IMR-90 (cell line): ENCODE measurements at regions not wholly inside any gene's neighbourhood (a gene's known extent, or its start where the extent isn't known, plus 50 kb on each side); places are given as distances from the start of the nearest gene placed in this dataset.

Source experiments
- ATAC-seq: fragments of 200-7000 bp; cut with Tn5 transposase; 2 replicates; pipeline ENCODE4 v1.9.1; 2020; ENCODE audit warnings: low read depth, mild to moderate bottlenecking, moderate library complexity
- BruUV-seq: library from RNA; stranded (reverse); fragments of 400-500 nt; replicated peaks from 2 replicates; lab custom pipeline; 2021; lab: Mats Ljungman, UMichigan
- CTCF ChIA-PET: fragments of 300-600 bp; formaldehyde crosslinking; extraction: SDS; loops from one replicate; lab custom pipeline; 2021; ENCODE audit warnings: antibody characterized with exemption; lab: Yijun Ruan, JAX
- POLR2A ChIA-PET: fragments of 300-600 bp; sonication (Branson Sonifier 250); formaldehyde crosslinking; loops from one replicate; lab custom pipeline; 2022; ENCODE audit warnings: antibody characterized with exemption; ENCODE audit not compliant: unreplicated experiment; lab: Charles Lee
- DNase-seq: peaks from one replicate; pipeline ENCODE4 v3.0.0; 2013
- H2AFZ ChIP-seq: replicated peaks from 2 replicates; pipeline ENCODE3; 2013; ENCODE audit warnings: low read length, mild to moderate bottlenecking; ENCODE audit not compliant: poor library complexity
- H2AK5ac ChIP-seq: 2 replicates; pipeline ENCODE4 v1.6.1; 2013; ENCODE audit warnings: low read depth, low read length, inconsistent platforms
- H2AK9ac ChIP-seq: replicated peaks from 2 replicates; pipeline ENCODE3; 2013; ENCODE audit warnings: mild to moderate bottlenecking, low read depth, low read length, moderate library complexity; ENCODE audit not compliant: poor library complexity
- H2BK120ac ChIP-seq: 2 replicates; pipeline ENCODE4 v1.6.1; 2013; ENCODE audit warnings: low read depth, low read length, inconsistent platforms
- H2BK15ac ChIP-seq: 3 replicates; pipeline ENCODE4 v1.6.1; 2013; ENCODE audit warnings: low read depth, low read length, inconsistent platforms
- H2BK20ac ChIP-seq: 2 replicates; pipeline ENCODE4 v1.6.1; 2013; ENCODE audit warnings: low read depth, mild to moderate bottlenecking, inconsistent platforms, low read length, moderate library complexity
- H2BK5ac ChIP-seq: 2 replicates; pipeline ENCODE4 v1.6.1; 2013; ENCODE audit warnings: mild to moderate bottlenecking, low read depth, low read length, inconsistent platforms; ENCODE audit not compliant: poor library complexity, severe bottlenecking
- H3K14ac ChIP-seq: replicated peaks from 2 replicates; pipeline ENCODE4 v1.6.1; 2013; ENCODE audit warnings: low read depth, low read length, inconsistent platforms
- H3K18ac ChIP-seq: 2 replicates; pipeline ENCODE4 v1.6.1; 2013; ENCODE audit warnings: low read depth, low read length, control low read depth
- H3K23ac ChIP-seq: 2 replicates; pipeline ENCODE4 v1.6.1; 2013; ENCODE audit warnings: low read depth, low read length, inconsistent platforms
- H3K27ac ChIP-seq: 2 replicates; pipeline ENCODE4 v1.5.1; 2013; ENCODE audit warnings: mild to moderate bottlenecking, control low read depth, low read length; ENCODE audit not compliant: insufficient read depth
- H3K27me3 ChIP-seq: 2 replicates; pipeline ENCODE4 v1.6.1; 2013; ENCODE audit warnings: low read length; ENCODE audit not compliant: control insufficient read depth, insufficient read depth
- H3K36me3 ChIP-seq: 2 replicates; pipeline ENCODE4 v1.6.1; 2013; ENCODE audit warnings: low read length, mixed read lengths; ENCODE audit not compliant: control insufficient read depth, insufficient read depth
- H3K4ac ChIP-seq: 2 replicates; pipeline ENCODE4 v1.6.1; 2013; ENCODE audit warnings: low read depth, low read length, inconsistent platforms
- H3K4me1 ChIP-seq: 2 replicates; pipeline ENCODE4 v1.6.1; 2013; ENCODE audit warnings: low read length, mixed read lengths; ENCODE audit not compliant: control insufficient read depth, insufficient read depth
- H3K4me2 ChIP-seq: 2 replicates; pipeline ENCODE4 v1.6.1; 2013; ENCODE audit warnings: low read depth, mild to moderate bottlenecking, control low read depth, low read length, moderate library complexity
- H3K4me3 ChIP-seq: 2 replicates; pipeline ENCODE4 v1.5.1; 2013; ENCODE audit warnings: low read depth, mild to moderate bottlenecking, control low read depth, low read length, moderate library complexity; ENCODE audit not compliant: insufficient read depth
- H3K56ac ChIP-seq: 2 replicates; pipeline ENCODE4 v1.6.1; 2013; ENCODE audit warnings: low read length, inconsistent platforms; ENCODE audit not compliant: insufficient read depth; ENCODE audit errors: extremely low read depth
- H3K79me1 ChIP-seq, 2 experiments: 2 replicates each; pipeline ENCODE4 v1.6.1; 2013; ENCODE audit warnings: low read length in 2 of 2, inconsistent platforms in 1 of 2, low read depth in 1 of 2
- H3K9ac ChIP-seq: 2 replicates; pipeline ENCODE4 v1.6.1; 2013; ENCODE audit warnings: low read depth, low read length, control low read depth
- H3K9me1 ChIP-seq: 2 replicates; pipeline ENCODE4 v1.6.1; 2013; ENCODE audit warnings: low read length, inconsistent platforms; ENCODE audit not compliant: insufficient read depth
- H3K9me3 ChIP-seq: 2 replicates; pipeline ENCODE4 v1.6.1; 2013; ENCODE audit warnings: low read length; ENCODE audit not compliant: control insufficient read depth, insufficient read depth
- H4K20me1 ChIP-seq: 2 replicates; pipeline ENCODE4 v1.6.1; 2013; ENCODE audit warnings: low read length, inconsistent platforms; ENCODE audit not compliant: insufficient read depth
- H4K5ac ChIP-seq: 2 replicates; pipeline ENCODE4 v1.6.1; 2013; ENCODE audit warnings: mild to moderate bottlenecking, low read depth, low read length, control low read depth
- H4K8ac ChIP-seq, 2 experiments: 2 replicates each; pipeline ENCODE4 v1.6.1; 2013; ENCODE audit warnings: low read depth in 2 of 2, low read length in 2 of 2, control low read depth in 1 of 2, inconsistent platforms in 1 of 2
- H4K91ac ChIP-seq: 2 replicates; pipeline ENCODE4 v1.6.1; 2013; ENCODE audit warnings: low read depth, low read length, inconsistent platforms; ENCODE audit not compliant: insufficient read depth
- BHLHE40 ChIP-seq: fragments of 150-350 bp; IDR thresholded peaks from 2 replicates; pipeline ENCODE4 v1.6.1; 2016; ENCODE audit warnings: mild to moderate bottlenecking, low read depth, low read length
- CEBPB ChIP-seq: IDR thresholded peaks from 2 replicates; pipeline ENCODE4 v1.6.1; 2012; ENCODE audit warnings: low read depth, low read length, improper control_type of control experiment
- CHD1 ChIP-seq: IDR thresholded peaks from 2 replicates; pipeline ENCODE4 v1.6.1; 2012; ENCODE audit warnings: low read depth, low read length, improper control_type of control experiment
- FOS ChIP-seq: fragments of 150-350 bp; IDR thresholded peaks from 2 replicates; pipeline ENCODE4 v1.6.1; 2016; ENCODE audit warnings: low read depth, low read length
- MAFK ChIP-seq: IDR thresholded peaks from 2 replicates; pipeline ENCODE4 v1.6.1; 2012; ENCODE audit warnings: low read depth, low read length, improper control_type of control experiment
- MAZ ChIP-seq: IDR thresholded peaks from 2 replicates; pipeline ENCODE4 v1.6.1; 2012; ENCODE audit warnings: low read depth, mild to moderate bottlenecking, low read length, improper control_type of control experiment, moderate library complexity, borderline replicate concordance
- MXI1 ChIP-seq: IDR thresholded peaks from 2 replicates; pipeline ENCODE4 v1.6.1; 2012; ENCODE audit warnings: low read depth, mild to moderate bottlenecking, low read length, moderate library complexity, borderline replicate concordance
- NFE2L2 ChIP-seq: fragments of 150-350 bp; IDR thresholded peaks from 2 replicates; pipeline ENCODE4 v1.6.1; 2016; ENCODE audit warnings: low read depth, mild to moderate bottlenecking, low read length
- POLR2A ChIP-seq: IDR thresholded peaks from 2 replicates; pipeline ENCODE4 v1.6.1; 2012; ENCODE audit warnings: mild to moderate bottlenecking, low read depth, low read length
- RAD21 ChIP-seq: IDR thresholded peaks from 2 replicates; pipeline ENCODE4 v1.6.1; 2012; ENCODE audit warnings: low read length, improper control_type of control experiment
- RCOR1 ChIP-seq: IDR thresholded peaks from 2 replicates; pipeline ENCODE4 v1.6.1; 2012; ENCODE audit warnings: mild to moderate bottlenecking, low read length, improper control_type of control experiment; ENCODE audit not compliant: insufficient replicate concordance
- RFX5 ChIP-seq: IDR thresholded peaks from 2 replicates; pipeline ENCODE4 v1.8.0; 2012; ENCODE audit warnings: low read depth, mild to moderate bottlenecking, low read length, moderate library complexity
- SMC3 ChIP-seq: fragments of 150-350 bp; IDR thresholded peaks from 2 replicates; pipeline ENCODE4 v1.6.1; 2016; ENCODE audit warnings: low read depth, mild to moderate bottlenecking, antibody characterized with exemption, low read length, moderate library complexity
- WGBS, 2 experiments: methylation state at CpG; one replicate each; pipeline versions ENCODE4 v1.1.5 to v1.1.7; 2013; ENCODE audit warnings: missing lambda C conversion rate in 2 of 2; ENCODE audit not compliant: insufficient read length in 1 of 2; ENCODE audit errors: extremely low coverage in 2 of 2; 5-methylcytosine and 5-hydroxymethylcytosine counted together
- dilution Hi-C: fragments of 300-500 bp; cut with HindIII; formaldehyde crosslinking; loops from one replicate; pipeline ENCODE4 v1.14.3; 2018; ENCODE audit warnings: low sequenced_read_pairs; ENCODE audit not compliant: unreplicated experiment
- in situ Hi-C: fragments of 300-500 bp; cut with MboI; formaldehyde crosslinking; loops from 3 replicates; pipeline ENCODE4 v1.14.3; 2019; ENCODE audit warnings: low sequenced_read_pairs, inconsistent platforms, mixed read lengths
- intact Hi-C: fragments of 100-400 bp; cut with micrococcal nuclease; formaldehyde crosslinking; loops from 2 replicates; pipeline ENCODE4 v1.10.0; 2022
- TF ChIP-seq, protein P1 (sequence below): fragments of 150-350 bp; IDR thresholded peaks from 2 replicates; pipeline ENCODE4 v1.6.1; 2017; ENCODE audit warnings: mild to moderate bottlenecking, antibody characterized with exemption, low read length, low read depth
- TF ChIP-seq, protein P2 (sequence below): fragments of 150-350 bp; IDR thresholded peaks from 2 replicates; pipeline ENCODE4 v1.6.1; 2016; ENCODE audit warnings: low read depth, mild to moderate bottlenecking, low read length, moderate library complexity, borderline replicate concordance
- TF ChIP-seq, protein P3 (sequence below): conservative IDR thresholded peaks from 2 replicates; pipeline ENCODE4 v1.5.1; 2012; ENCODE audit warnings: mild to moderate bottlenecking, low read depth, low read length, improper control_type of control experiment

DNA sequence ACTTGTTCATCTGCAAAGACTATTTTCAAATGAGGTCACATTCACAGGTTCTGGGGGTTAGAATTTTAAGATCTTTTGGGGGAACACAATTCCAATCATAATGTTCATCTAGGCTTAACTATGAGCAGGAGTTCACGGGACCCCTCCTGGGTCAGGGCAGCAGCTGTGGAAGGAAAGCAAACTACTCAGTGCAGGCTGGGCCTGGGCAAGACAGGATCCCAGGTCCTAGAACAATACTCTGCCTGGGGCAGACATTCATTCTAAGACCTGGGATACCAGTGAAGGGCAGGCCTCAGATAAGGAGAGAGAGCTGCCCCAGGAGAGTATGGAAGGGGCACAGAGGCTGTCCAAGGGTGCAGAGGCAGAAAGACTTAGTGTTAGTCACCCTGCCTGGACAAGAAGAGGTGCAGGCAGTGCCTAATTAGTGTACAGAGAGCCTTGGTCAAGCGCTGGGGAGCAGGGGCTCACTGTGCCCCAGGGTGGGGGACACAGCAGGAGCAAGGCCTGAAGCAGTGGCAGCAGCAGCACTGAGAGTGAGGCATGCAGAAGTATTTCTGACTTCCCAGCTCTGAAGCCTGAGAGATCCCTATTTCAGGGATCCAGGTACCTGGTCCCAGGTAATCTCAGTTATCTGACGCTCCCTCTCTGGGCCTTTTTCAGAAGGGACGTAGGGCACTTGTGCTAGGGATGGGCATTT, 123.0 kb upstream of the MAMLD1 start:
- Histone ChIP-seq H3K18ac (no peak overlapping the region), H3K4me2 (no peak overlapping the region), H4K20me1 (no peaks in the 10 kb centered on the region), H3K9me3 (no peaks in the 10 kb centered on the region), H3K79me1 (no peaks in the 10 kb centered on the region), H2AK5ac (no peak overlapping the region), H3K4me3 (no peak overlapping the region), H2BK5ac (no peak overlapping the region), H3K4ac (no peak overlapping the region), H2BK15ac (no peak overlapping the region), H4K8ac (no peak overlapping the region), H3K27me3 (no peaks in the 10 kb centered on the region), H3K23ac (no peak overlapping the region), H3K9me1 (0 out of 2 replicates have a peak, but pooled peaks cover 4% of the 10 kb centered on the region), H2AK9ac (no peak overlapping the region), H3K9ac (no peak overlapping the region), H2AFZ (peak overlapping the region; percentile 49), H2BK120ac (no peak overlapping the region), H3K27ac (no peak overlapping the region), H3K56ac (no peak overlapping the region), H4K91ac (no peak overlapping the region), H3K4me1 (peaks cover 2% of the 10 kb centered on the region; the same call in 1 of the 2 replicates), H3K14ac (no peak overlapping the region), H4K5ac (no peak overlapping the region), H2BK20ac (no peak overlapping the region), H3K36me3 (no peaks in the 10 kb centered on the region)
- DNase-seq (no peak), ATAC-seq (no peak)
- ChIA-PET CTCF (no interaction called here), POLR2A (no interaction called here)
- WGBS, 2 experiments, result 25% methylated on average over 1 of the region's 4 CpGs; no CpG with 5 or more reads in 1 of the 2 experiments
- BruUV-seq, result no TSS peak
- in situ Hi-C loops (no loop called here), dilution Hi-C loops (no loop called here), intact Hi-C loops (no loop called here)
- no peak for TF ChIP-seq BHLHE40
- no peak for TF ChIP-seq CEBPB
- no peak for TF ChIP-seq RAD21
- no peak for TF ChIP-seq POLR2A
- TF ChIP-seq FOS, result no peak
- TF ChIP-seq, protein P1, sequence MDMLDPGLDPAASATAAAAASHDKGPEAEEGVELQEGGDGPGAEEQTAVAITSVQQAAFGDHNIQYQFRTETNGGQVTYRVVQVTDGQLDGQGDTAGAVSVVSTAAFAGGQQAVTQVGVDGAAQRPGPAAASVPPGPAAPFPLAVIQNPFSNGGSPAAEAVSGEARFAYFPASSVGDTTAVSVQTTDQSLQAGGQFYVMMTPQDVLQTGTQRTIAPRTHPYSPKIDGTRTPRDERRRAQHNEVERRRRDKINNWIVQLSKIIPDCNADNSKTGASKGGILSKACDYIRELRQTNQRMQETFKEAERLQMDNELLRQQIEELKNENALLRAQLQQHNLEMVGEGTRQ, result no peak
- TF ChIP-seq, protein P2, sequence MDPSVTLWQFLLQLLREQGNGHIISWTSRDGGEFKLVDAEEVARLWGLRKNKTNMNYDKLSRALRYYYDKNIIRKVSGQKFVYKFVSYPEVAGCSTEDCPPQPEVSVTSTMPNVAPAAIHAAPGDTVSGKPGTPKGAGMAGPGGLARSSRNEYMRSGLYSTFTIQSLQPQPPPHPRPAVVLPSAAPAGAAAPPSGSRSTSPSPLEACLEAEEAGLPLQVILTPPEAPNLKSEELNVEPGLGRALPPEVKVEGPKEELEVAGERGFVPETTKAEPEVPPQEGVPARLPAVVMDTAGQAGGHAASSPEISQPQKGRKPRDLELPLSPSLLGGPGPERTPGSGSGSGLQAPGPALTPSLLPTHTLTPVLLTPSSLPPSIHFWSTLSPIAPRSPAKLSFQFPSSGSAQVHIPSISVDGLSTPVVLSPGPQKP, result no peak
- TF ChIP-seq MAZ, result no peak
- TF ChIP-seq MAFK, result no peak
- TF ChIP-seq RCOR1, result no peak
- TF ChIP-seq SMC3, result no peak
- no peak for TF ChIP-seq CHD1
- TF ChIP-seq, protein P3, sequence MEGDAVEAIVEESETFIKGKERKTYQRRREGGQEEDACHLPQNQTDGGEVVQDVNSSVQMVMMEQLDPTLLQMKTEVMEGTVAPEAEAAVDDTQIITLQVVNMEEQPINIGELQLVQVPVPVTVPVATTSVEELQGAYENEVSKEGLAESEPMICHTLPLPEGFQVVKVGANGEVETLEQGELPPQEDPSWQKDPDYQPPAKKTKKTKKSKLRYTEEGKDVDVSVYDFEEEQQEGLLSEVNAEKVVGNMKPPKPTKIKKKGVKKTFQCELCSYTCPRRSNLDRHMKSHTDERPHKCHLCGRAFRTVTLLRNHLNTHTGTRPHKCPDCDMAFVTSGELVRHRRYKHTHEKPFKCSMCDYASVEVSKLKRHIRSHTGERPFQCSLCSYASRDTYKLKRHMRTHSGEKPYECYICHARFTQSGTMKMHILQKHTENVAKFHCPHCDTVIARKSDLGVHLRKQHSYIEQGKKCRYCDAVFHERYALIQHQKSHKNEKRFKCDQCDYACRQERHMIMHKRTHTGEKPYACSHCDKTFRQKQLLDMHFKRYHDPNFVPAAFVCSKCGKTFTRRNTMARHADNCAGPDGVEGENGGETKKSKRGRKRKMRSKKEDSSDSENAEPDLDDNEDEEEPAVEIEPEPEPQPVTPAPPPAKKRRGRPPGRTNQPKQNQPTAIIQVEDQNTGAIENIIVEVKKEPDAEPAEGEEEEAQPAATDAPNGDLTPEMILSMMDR, result no peak
- TF ChIP-seq RFX5, result no peak
- no peak for TF ChIP-seq NFE2L2
- TF ChIP-seq MXI1, result no peak
